T47D (cell line): ENCODE measurements at regions not wholly inside any gene's neighbourhood (a gene's known extent, or its start where the extent isn't known, plus 50 kb on each side); places are given as distances from the start of the nearest gene placed in this dataset.
A peak's percentile ranks its signal among the peaks of the same experiment; 100 is the strongest.
"Not testable (repeated sequence)": the region's sequence is repeated elsewhere in the genome, so short reads cannot be mapped to it uniquely, and the experiment has no call there.

ENCODE experiments used
- DNase-seq, 2 experiments: peaks; one replicate each; pipeline versions ENCODE4 v3.0.0 to v3.0.0-alpha.2; 2011 to 2012; ENCODE audit warnings: low read depth in 1 of 2, low spot score in 1 of 2
- JUND ChIP-seq: IDR thresholded peaks from 2 replicates; pipeline ENCODE4 v1.6.1; 2012; ENCODE audit warnings: low read depth
- in situ Hi-C: cut with HindIII; loops from 2 replicates; pipeline ENCODE4 v1.10.0; 2016; ENCODE audit warnings: low sequenced_read_pairs, low pct_unique_long_range_greater_than_20kb

DNA sequence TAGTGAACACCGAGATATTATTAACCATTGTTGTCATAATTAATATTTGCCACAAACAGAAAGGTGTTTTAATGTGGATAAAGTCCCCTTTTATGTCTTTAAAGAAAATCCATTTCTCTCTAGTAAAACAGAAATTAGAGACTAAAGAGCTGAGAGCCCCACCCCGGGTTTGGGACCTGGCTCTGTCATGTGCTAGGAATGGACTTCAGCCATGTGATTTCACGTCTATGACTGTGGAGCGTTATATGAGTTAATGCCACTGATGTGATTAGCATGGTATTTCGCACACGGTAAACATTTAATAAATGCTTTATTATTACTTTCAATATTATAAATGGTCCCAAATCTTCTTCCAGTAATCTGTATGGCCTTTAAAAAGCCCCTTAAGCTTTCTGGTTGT, 205.0 kb upstream of the NFIA start:
- in situ Hi-C loops, result no loop called here

DNA sequence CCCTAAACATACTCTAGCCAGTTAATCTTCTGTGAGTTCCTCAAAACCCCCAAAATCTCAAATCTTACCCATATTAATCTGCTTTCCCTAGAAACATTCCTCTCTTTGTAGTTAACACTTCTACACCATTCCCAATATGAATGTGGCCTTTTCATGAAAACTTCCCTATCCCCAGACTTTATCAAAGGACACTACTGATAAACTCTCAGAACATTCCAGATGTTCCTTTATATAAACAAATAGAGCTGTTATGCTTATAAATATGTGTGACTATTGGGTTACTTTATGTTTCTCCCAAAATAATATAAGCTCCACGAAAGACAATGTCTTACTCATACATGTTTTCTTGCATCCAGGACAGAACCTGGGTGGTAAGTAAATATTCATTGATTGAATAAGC, 205.4 kb upstream of the NFIA start:
- TF ChIP-seq JUND, result no peak
- in situ Hi-C loops, result no loop called here
- DNase-seq, result no peak

More for the DNA sequence above, 205.0 kb upstream of the NFIA start:
- DNase-seq, result no peak
- no peak for TF ChIP-seq JUND

DNA sequence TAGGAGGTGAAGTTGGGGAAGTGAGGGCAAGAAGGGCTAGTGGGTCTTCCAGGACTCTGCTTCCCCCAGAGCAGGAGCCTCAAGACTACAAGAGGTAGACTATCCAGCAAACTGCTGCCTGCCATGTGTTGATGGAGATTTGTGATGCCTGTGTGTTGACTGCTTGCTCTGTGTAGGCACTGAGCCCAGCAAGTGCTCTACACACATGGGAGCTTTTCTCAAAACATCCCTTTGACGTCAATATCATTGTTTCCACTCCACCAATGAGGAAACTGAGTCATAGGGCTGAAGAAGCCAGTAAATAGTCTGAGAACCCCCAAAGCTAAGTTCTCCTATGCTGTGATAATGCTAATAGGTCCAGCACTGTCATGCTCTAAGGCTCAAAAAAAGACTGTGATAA, 207.2 kb upstream of the NFIA start:
- TF ChIP-seq JUND, result no peak
- in situ Hi-C loops, result no loop called here
- no peak for DNase-seq

DNA sequence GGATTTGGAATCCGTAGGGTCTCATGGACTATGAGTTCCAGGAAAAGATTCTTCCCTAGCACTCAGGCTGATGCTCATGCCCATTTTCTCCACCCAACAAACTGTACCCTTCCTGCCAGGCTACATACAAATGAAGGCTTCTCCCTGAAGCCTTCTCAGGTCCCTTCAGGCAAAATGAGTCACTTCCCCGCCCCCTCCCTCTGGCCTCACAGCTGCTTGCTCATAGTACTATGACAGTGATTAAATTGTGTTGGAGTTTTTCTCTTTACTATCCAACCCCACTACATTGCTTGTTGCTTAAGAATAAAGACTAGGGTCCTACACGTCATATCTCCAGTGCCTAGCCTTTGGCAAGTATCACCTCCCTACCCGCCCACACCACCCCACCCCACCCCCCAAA, 207.6 kb upstream of the NFIA start:
- DNase-seq, result peak in 1 of 2 experiments; percentile 3
- in situ Hi-C loops, result no loop called here
- no peak for TF ChIP-seq JUND

DNA sequence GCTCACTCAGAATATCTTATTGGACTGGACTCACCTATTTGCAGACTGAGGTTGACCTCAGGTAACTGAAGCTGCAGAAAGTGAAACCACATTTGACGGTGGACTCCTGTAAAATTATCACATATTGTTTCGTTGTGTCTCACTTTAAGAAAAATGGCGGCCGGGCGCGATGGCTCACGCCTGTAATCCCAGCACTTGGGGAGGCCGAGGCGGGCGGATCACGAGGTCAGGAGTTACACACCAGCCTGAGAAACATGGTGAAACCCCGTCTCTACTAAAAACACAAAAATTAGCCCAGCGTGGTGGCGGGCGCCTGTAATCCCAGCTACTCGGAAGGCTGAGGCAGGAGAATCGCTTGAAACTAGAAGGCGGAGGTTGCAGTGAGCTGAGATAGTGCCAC, 209.0 kb upstream of the NFIA start:
- in situ Hi-C loops, result not testable (repeated sequence)

DNA sequence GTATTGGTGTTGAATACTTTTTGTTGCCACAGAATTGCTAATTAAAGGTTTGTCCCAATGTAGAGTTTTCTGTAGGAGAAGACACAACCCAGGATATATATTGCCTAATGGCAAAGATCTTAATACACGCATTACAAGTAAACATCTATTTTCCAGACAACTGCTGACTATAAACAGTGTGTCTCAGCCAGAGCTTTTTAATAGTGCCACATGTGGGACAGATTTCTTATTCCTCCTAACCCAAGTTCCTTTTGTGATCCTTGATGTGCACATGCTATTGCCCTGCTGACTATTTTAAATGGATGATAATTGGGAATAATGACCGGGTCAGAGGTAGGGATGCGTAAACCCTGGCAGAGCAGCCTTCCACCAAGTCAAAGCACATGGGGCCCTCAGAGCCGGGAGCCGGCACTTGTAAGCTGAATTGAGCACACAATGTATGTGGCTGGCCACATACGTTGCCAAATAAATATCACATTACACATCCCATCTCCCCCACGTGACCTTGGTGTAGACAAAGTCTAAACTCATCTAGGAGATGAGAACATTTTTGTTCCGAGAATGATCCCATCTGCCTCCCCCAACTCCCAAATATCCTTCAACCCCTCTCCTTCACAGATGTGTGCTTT, 209.8 kb upstream of the NFIA start:
- DNase-seq, result no peak
- in situ Hi-C loops, result no loop called here
- no peak for TF ChIP-seq JUND

More for the DNA sequence above, 209.0 kb upstream of the NFIA start:
- not testable (repeated sequence) for DNase-seq

DNA sequence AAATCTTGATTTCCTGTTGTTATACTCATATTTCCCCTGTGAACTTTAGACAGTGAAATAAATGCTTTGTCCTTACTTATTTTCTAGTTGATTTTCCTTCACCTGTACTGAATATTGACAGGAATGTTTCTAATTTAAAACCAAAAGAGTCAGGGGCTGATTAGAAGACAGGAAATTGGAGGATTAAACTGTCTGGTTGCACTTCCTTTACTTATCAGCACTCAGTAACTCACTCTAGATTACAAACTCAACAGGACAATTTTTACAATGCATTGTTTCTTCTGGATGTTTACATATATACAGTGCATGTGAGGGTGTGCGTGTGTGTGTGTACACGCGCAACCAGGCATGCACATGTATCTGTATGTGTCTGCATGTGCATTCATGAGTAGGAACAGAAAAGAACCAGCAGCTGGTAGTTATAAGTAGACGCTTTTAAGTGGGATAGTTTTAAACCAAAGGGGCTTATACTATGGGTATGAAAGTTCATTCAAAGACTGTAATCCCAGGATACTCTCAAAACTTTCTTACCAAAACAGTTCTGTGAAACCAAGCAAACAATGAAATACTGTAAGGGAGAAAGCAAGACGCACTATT, 212.0 kb upstream of the NFIA start:
- in situ Hi-C loops, result no loop called here
- TF ChIP-seq JUND, result no peak

DNA sequence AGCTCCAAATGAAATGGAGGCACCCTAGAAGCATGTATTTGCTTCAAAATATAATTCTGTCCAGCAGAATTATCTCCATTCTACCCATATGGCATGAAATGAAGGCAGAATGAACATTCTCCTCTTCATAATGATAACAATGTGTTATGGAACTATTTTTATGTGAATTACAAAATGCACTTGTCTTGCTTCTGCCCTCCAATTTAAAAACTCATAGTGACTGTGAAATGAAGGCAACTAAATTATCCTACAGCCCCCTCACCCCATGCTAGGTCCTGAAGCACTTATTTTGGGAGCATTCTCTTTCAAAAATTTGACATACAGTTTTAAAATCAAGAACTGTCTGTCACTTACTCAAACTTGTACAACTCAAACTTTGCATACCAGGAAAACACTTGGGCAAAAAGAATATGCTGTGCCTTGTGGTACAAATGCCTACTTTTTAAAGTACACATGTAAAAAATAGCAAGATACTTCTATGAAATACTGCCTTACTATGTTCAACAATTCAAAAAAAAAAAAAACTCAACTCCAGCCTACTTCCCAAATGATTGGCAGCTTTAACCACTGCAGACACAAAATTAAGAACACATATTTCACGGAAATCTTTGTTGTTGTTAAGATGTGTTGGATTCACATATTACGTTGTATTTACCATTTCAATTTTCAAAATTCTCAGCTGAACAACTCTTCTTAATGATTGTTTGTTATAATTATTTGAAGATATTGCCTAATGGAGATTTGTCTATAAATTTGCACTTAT, 213.3 kb upstream of the NFIA start:
- TF ChIP-seq JUND, result no peak
- in situ Hi-C loops, result no loop called here
- DNase-seq, result no peak

More for the DNA sequence above, 212.0 kb upstream of the NFIA start:
- no peak for DNase-seq

DNA sequence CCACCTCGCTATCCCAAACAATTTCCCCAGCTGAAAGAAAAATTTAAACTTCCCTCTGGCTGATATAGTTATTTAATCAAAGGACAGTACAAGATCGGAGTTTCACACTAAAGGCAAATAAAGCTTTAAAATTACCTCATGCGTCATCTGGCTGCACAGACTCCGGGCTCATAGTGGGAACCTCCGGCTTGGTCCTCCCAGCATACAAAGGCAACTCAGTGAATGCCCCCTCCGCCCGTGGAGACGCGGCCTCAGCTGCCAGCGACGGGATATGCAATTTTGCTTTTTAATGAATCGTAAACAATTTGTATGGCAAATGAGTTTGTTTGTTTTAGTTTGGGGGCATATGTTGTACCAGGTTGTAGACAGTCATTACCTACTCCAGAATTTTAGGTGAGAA, 214.6 kb upstream of the NFIA start:
- no peak for DNase-seq
- in situ Hi-C loops, result no loop called here
- TF ChIP-seq JUND, result no peak

- DNase-seq, result no peak
- in situ Hi-C loops, result no loop called here
Measured at GRCh38 chr1:60866917-60867531, 215.3 kb upstream of the NFIA start.

DNA sequence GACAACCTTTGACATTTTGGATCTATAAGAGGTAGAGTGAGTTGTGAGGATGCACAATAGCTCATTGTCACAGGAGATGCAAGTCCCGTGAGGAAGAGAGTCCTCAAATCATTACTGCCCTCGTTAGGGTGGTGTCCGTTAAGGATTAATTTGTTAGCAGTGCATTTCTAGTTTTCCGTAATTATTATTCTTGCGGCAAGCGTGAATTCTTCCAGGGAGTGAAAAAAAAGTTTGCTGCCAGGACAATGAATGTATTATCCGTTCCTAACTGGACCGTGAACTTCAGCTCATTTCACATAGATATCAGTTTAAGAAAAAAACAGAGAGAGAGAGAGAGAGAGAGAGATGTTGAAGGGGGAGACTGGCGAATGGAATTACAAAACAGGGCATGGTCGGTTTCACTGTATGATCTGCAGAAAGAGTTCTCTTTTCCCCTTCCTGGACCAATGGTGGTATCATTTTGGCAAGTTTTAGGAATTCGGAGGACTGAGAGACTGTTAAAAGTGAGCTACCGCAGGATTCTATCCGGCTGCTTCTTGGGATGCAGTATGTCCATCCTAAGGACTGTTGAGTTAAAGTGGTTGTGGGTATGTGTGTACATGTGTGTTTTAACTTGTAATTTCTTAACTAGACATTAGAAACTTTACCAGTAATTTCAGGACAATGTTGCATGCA, 216.0 kb upstream of the NFIA start:
- DNase-seq, result no peak
- no peak for TF ChIP-seq JUND
- in situ Hi-C loops, result no loop called here

More at GRCh38 chr1:60866917-60867531, 215.3 kb upstream of the NFIA start:
- TF ChIP-seq JUND, result no peak

- TF ChIP-seq JUND, result no peak
- in situ Hi-C loops, result no loop called here
- no peak for DNase-seq
Measured at GRCh38 chr1:60865166-60865565, 217.2 kb upstream of the NFIA start.
